HEK293 (cell line): ENCODE measurements at regions not wholly inside any gene's neighbourhood (a gene's known extent, or its start where the extent isn't known, plus 50 kb on each side); places are given as distances from the start of the nearest gene placed in this dataset.

Experiments
- CTCF ChIA-PET: fragments of 350-600 bp; formaldehyde crosslinking; extraction: SDS; loops from one replicate; lab custom pipeline; 2021; ENCODE audit warnings: antibody characterized with exemption; lab: Yijun Ruan, JAX
- POLR2A ChIA-PET: fragments of 300-600 bp; formaldehyde crosslinking; extraction: SDS; loops from one replicate; lab custom pipeline; 2020; ENCODE audit warnings: antibody characterized with exemption, inconsistent platforms; lab: Yijun Ruan, JAX
- H3K27ac ChIP-seq: fragments of 200-500 bp; sonication (Bioruptor generic); 2 replicates; pipeline ENCODE4 v1.5.1; 2014; ENCODE audit warnings: low read depth, low read length, control low read depth, inconsistent platforms; ENCODE audit errors: extremely low read depth
- H3K36me3 ChIP-seq, 2 experiments: fragments of 200-500 bp in 1 of 2; sonication (Bioruptor generic) in 1 of 2; 1 replicate in 1 of 2; 2 replicates in 1 of 2; pipeline ENCODE4 v1.5.1; 2014 to 2017; ENCODE audit warnings: inconsistent platforms in 2 of 2, low read length in 2 of 2; ENCODE audit not compliant: control insufficient read depth in 2 of 2, insufficient read depth in 1 of 2
- H3K4me1 ChIP-seq: fragments of 200-500 bp; sonication (Bioruptor generic); 2 replicates; pipeline ENCODE4 v1.5.1; 2014; ENCODE audit warnings: mild to moderate bottlenecking, low read length, inconsistent platforms; ENCODE audit not compliant: control insufficient read depth, insufficient read depth
- H3K4me3 ChIP-seq: 2 replicates; pipeline ENCODE4 v1.5.1; 2011; ENCODE audit warnings: low read depth, mild to moderate bottlenecking, control low read depth, low read length, moderate library complexity
- H3K9me3 ChIP-seq: fragments of 200-500 bp; sonication (Bioruptor generic); 2 replicates; pipeline ENCODE4 v1.5.1; 2014; ENCODE audit warnings: low read depth, low read length, inconsistent platforms; ENCODE audit not compliant: control insufficient read depth, insufficient read depth
- GLI2 ChIP-seq: fragments of 450-650 bp; formaldehyde crosslinking; IDR thresholded peaks from 2 replicates; pipeline ENCODE4; 2017; ENCODE audit warnings: missing biosample characterization, missing genetic modification characterization, low read depth, borderline replicate concordance
- HIC1 ChIP-seq: fragments of 450-650 bp; formaldehyde crosslinking; IDR thresholded peaks from 2 replicates; pipeline ENCODE4 v1.5.1; 2016; ENCODE audit warnings: missing biosample characterization, missing genetic modification characterization
- IKZF3 ChIP-seq: fragments of 450-650 bp; IDR thresholded peaks from 2 replicates; pipeline ENCODE4 v1.5.0; 2018; ENCODE audit warnings: missing biosample characterization, mild to moderate bottlenecking, missing genetic modification characterization, moderate library complexity
- KLF7 ChIP-seq: fragments of 450-650 bp; formaldehyde crosslinking; IDR thresholded peaks from 2 replicates; pipeline ENCODE4 v1.5.1; 2016; ENCODE audit warnings: missing biosample characterization, missing genetic modification characterization, borderline replicate concordance
- TSHZ1 ChIP-seq: fragments of 450-650 bp; formaldehyde crosslinking; IDR thresholded peaks from 2 replicates; pipeline ENCODE4 v1.5.1; 2016; ENCODE audit warnings: missing biosample characterization, missing genetic modification characterization, borderline replicate concordance
- YY2 ChIP-seq: fragments of 450-650 bp; formaldehyde crosslinking; IDR thresholded peaks from 2 replicates; pipeline ENCODE4 v1.5.1; 2016; ENCODE audit warnings: missing biosample characterization, missing genetic modification characterization
- ZEB2 ChIP-seq: fragments of 450-650 bp; formaldehyde crosslinking; IDR thresholded peaks from 2 replicates; pipeline ENCODE4 v1.5.1; 2016; ENCODE audit warnings: missing biosample characterization, missing genetic modification characterization
- ZNF223 ChIP-seq: fragments of 450-650 bp; formaldehyde crosslinking; IDR thresholded peaks from 2 replicates; pipeline ENCODE4 v1.5.1; 2016; ENCODE audit warnings: missing biosample characterization, missing genetic modification characterization
- ZNF239 ChIP-seq: fragments of 450-650 bp; formaldehyde crosslinking; IDR thresholded peaks from 2 replicates; pipeline ENCODE4 v1.5.1; 2016; ENCODE audit warnings: missing biosample characterization, missing genetic modification characterization
- ZNF341 ChIP-seq: fragments of 450-650 bp; formaldehyde crosslinking; IDR thresholded peaks from 2 replicates; pipeline ENCODE4; 2016; ENCODE audit warnings: low read depth, missing biosample characterization, missing genetic modification characterization
- ZNF501 ChIP-seq: fragments of 450-650 bp; formaldehyde crosslinking; IDR thresholded peaks from 2 replicates; pipeline ENCODE4 v1.5.1; 2016; ENCODE audit warnings: missing biosample characterization, missing genetic modification characterization
- ZNF521 ChIP-seq: fragments of 450-650 bp; formaldehyde crosslinking; IDR thresholded peaks from 2 replicates; pipeline ENCODE4 v1.5.1; 2017; ENCODE audit warnings: missing biosample characterization, mild to moderate bottlenecking, missing genetic modification characterization
- ZNF626 ChIP-seq: fragments of 450-650 bp; sonication (Bioruptor Pico); formaldehyde crosslinking; IDR thresholded peaks from 2 replicates; pipeline ENCODE4 v1.5.1; 2018; ENCODE audit warnings: missing biosample characterization, missing genetic modification characterization, inconsistent platforms
- ZNF645 ChIP-seq: fragments of 450-650 bp; formaldehyde crosslinking; IDR thresholded peaks from 2 replicates; pipeline ENCODE4; 2016; ENCODE audit warnings: missing biosample characterization, missing genetic modification characterization
- ZNF670 ChIP-seq: fragments of 450-650 bp; formaldehyde crosslinking; IDR thresholded peaks from 2 replicates; pipeline ENCODE4 v1.5.1; 2016; ENCODE audit warnings: missing biosample characterization, missing genetic modification characterization, low read depth
- ZNF704 ChIP-seq: fragments of 450-650 bp; formaldehyde crosslinking; IDR thresholded peaks from 2 replicates; pipeline ENCODE4 v1.5.1; 2016; ENCODE audit warnings: missing biosample characterization, missing genetic modification characterization
- ZNF707 ChIP-seq: fragments of 450-650 bp; formaldehyde crosslinking; IDR thresholded peaks from 2 replicates; pipeline ENCODE4 v1.5.1; 2016; ENCODE audit warnings: missing biosample characterization, missing genetic modification characterization
- ZNF792 ChIP-seq: fragments of 450-650 bp; formaldehyde crosslinking; IDR thresholded peaks from 2 replicates; pipeline ENCODE4 v1.5.1; 2016; ENCODE audit warnings: missing biosample characterization, missing genetic modification characterization

- ChIA-PET CTCF (no interaction called here), POLR2A (no interaction called here)
- Histone ChIP-seq H3K4me1 (no peaks in the 10 kb centered on the region), H3K9me3 (no peaks in the 10 kb centered on the region), H3K36me3 (no peaks in the 10 kb centered on the region), H3K4me3 (no peak overlapping the region), H3K27ac (no peak overlapping the region)
- TF ChIP-seq ZNF626 (tag by site-specific recombination) (no peak), ZEB2 (tag by site-specific recombination) (no peak), ZNF645 (tag by site-specific recombination) (no peak), KLF7 (tag by site-specific recombination) (no peak), GLI2 (no peak), YY2 (tag by site-specific recombination) (no peak), HIC1 (tag by site-specific recombination) (no peak), ZNF341 (tag by site-specific recombination) (no peak), ZNF223 (no peak), ZNF707 (tag by site-specific recombination) (no peak), TSHZ1 (tag by site-specific recombination) (no peak), ZNF704 (no peak), ZNF521 (tag by site-specific recombination) (no peak), ZNF792 (tag by site-specific recombination) (no peak), ZNF670 (tag by site-specific recombination) (no peak), ZNF239 (tag by site-specific recombination) (no peak), IKZF3 (tag by site-specific recombination) (no peak)
Observed at GRCh38 chr13:86563308-86563707, 764.1 kb upstream of the SLITRK6 start.

- Histone ChIP-seq H3K4me1 (no peaks in the 10 kb centered on the region), H3K36me3 (no peaks in the 10 kb centered on the region), H3K27ac (no peak overlapping the region), H3K9me3 (no peaks in the 10 kb centered on the region), H3K4me3 (no peak overlapping the region)
- ChIA-PET POLR2A (no interaction called here), CTCF (interaction anchor here (0.7 to 1.1 kb wide), 3 partner anchors 707 to 1074 kb away, joined by 3 to 5 read pairs (median 3); no protein-coding TSS in a partner anchor)
- TF ChIP-seq ZNF501 (tag by site-specific recombination): no peak
Observed at GRCh38 chr13:86567119-86567518, 767.9 kb upstream of the SLITRK6 start.
